Dermis microvascular lymphatic vessel endothelial cell (primary cell): ENCODE measurements at regions not wholly inside any gene's neighbourhood (a gene's known extent, or its start where the extent isn't known, plus 50 kb on each side); places are given as distances from the start of the nearest gene placed in this dataset.

ENCODE experiments used
- DNase-seq, 2 donors: peaks; one replicate each; pipeline versions ENCODE4 v3.0.0 to v3.0.0-alpha.2; 2010; ENCODE audit warnings: low read depth in 2 of 2

- DNase-seq: no peak
Observed at GRCh38 chr1:30409476-30410152, 313.8 kb downstream of the MATN1 start.

- DNase-seq: no peak
Observed at GRCh38 chr1:30407865-30408580, 315.4 kb downstream of the MATN1 start.

GRCh38 chr1:30406996-30407864 lies 316.2 kb downstream of the MATN1 start:
- DNase-seq: no peak

GRCh38 chr1:30405631-30406212 lies 317.7 kb downstream of the MATN1 start:
- no peak for DNase-seq

GRCh38 chr1:30405081-30405480 lies 318.3 kb downstream of the MATN1 start:
- no peak for DNase-seq

- no peak for DNase-seq
Observed at GRCh38 chr1:30404341-30404740, 319.0 kb downstream of the MATN1 start.

- no peak for DNase-seq
Observed at GRCh38 chr1:30403726-30404125, 319.7 kb downstream of the MATN1 start.

GRCh38 chr1:30403061-30403645 lies 320.2 kb downstream of the MATN1 start:
- DNase-seq: no peak

GRCh38 chr1:30402031-30402430 lies 321.4 kb downstream of the MATN1 start:
- no peak for DNase-seq

- DNase-seq: no peak
Observed at GRCh38 chr1:30400507-30400906, 322.9 kb downstream of the MATN1 start.

GRCh38 chr1:30399026-30399425 lies 324.4 kb downstream of the MATN1 start:
- DNase-seq: no peak

GRCh38 chr1:30397576-30397975 lies 325.8 kb downstream of the MATN1 start:
- no peak for DNase-seq

GRCh38 chr1:30395631-30396030 lies 327.8 kb downstream of the MATN1 start:
- DNase-seq: no peak

- no peak for DNase-seq
Observed at GRCh38 chr1:30388386-30388785, 335.0 kb downstream of the MATN1 start.

GRCh38 chr1:30386156-30386926 lies 337.0 kb downstream of the MATN1 start:
- DNase-seq: no peak

GRCh38 chr1:30385246-30385995 lies 338.0 kb downstream of the MATN1 start:
- DNase-seq: no peak

- no peak for DNase-seq
Observed at GRCh38 chr1:30384286-30385245, 338.8 kb downstream of the MATN1 start.

GRCh38 chr1:30383221-30383711 lies 340.1 kb downstream of the MATN1 start:
- DNase-seq: no peak

- DNase-seq: no peak
Observed at GRCh38 chr1:30382496-30382895, 340.9 kb downstream of the MATN1 start.
